K562 (cell line): ENCODE measurements at regions not wholly inside any gene's neighbourhood (a gene's known extent, or its start where the extent isn't known, plus 50 kb on each side); places are given as distances from the start of the nearest gene placed in this dataset.

Experiments
- BHLHE40 ChIP-seq: IDR thresholded peaks from 2 replicates; pipeline ENCODE4 v1.6.1; 2011; ENCODE audit warnings: low read length, improper control_type of control experiment
- EP300 ChIP-seq: IDR thresholded peaks from 2 replicates; pipeline ENCODE4 v1.6.1; 2012; ENCODE audit warnings: low read length, improper control_type of control experiment
- EZH2 ChIP-seq: IDR thresholded peaks from 2 replicates; pipeline ENCODE4 v1.6.1; 2012; ENCODE audit warnings: low read depth, mild to moderate bottlenecking, inconsistent platforms, low read length, borderline replicate concordance
- GTF2F1 ChIP-seq: IDR thresholded peaks from 2 replicates; pipeline ENCODE4 v1.6.1; 2011; ENCODE audit warnings: low read depth, low read length, improper control_type of control experiment
- MAX ChIP-seq: sonication (generic); formaldehyde crosslinking; IDR thresholded peaks from 2 replicates; pipeline ENCODE4 v1.9.0; 2022; ENCODE audit warnings: mild to moderate bottlenecking, missing genetic modification reagents
- SIN3A ChIP-seq, 2 experiments: fragments of 150-350 bp in 1 of 2; IDR thresholded peaks; 2 replicates each; pipeline ENCODE4 v1.6.1; 2011 to 2016; ENCODE audit warnings: borderline replicate concordance in 2 of 2, low read depth in 2 of 2, low read length in 2 of 2, mild to moderate bottlenecking in 2 of 2, moderate library complexity in 2 of 2; ENCODE audit not compliant: control insufficient read depth in 1 of 2
- SMAD1 ChIP-seq: fragments of 150-350 bp; IDR thresholded peaks from 2 replicates; pipeline ENCODE4 v1.6.1; 2014; ENCODE audit warnings: low read length, low read depth; ENCODE audit not compliant: partially characterized antibody
- ZNF324 ChIP-seq: fragments of 250-450 bp; sonication (Bioruptor Pico); IDR thresholded peaks from 2 replicates; pipeline ENCODE4 v1.4.0; 2020; ENCODE audit warnings: mild to moderate bottlenecking
- ZNF518B ChIP-seq: fragments of 250-450 bp; sonication (Bioruptor Pico); IDR thresholded peaks from 2 replicates; pipeline ENCODE4 v1.5.0; 2021; ENCODE audit warnings: mild to moderate bottlenecking, moderate library complexity

- TF ChIP-seq MAX (no peak), SIN3A (IDR thresholded peaks at IDR 0.05; ENCODE audit: borderline replicate concordance in 2 of 2, control insufficient read depth in 1 of 2, low read depth in 2 of 2, low read length in 2 of 2) (no peak), SMAD1 (no peak), ZNF324 (CRISPR knock-in tag) (no peak), EZH2 (no peak), GTF2F1 (no peak), ZNF518B (no peak), EP300 (no peak), BHLHE40 (no peak)
These were observed 53.3 kb upstream of the CTBP2 start for GRCh38 chr10:125213541-125214282.
